H9 (cell line): ENCODE measurements at regions not wholly inside any gene's neighbourhood (a gene's known extent, or its start where the extent isn't known, plus 50 kb on each side); places are given as distances from the start of the nearest gene placed in this dataset.

Source experiments
- DNase-seq: peaks from one replicate; pipeline ENCODE4 v3.0.0-alpha.2; 2017
- H2AFZ ChIP-seq: one replicate; pipeline ENCODE4 v1.6.1; 2013; ENCODE audit warnings: mild to moderate bottlenecking, low read length, control low read depth, moderate library complexity
- H2AK5ac ChIP-seq: 2 replicates; pipeline ENCODE4 v1.6.1; 2013; ENCODE audit warnings: low read length, control low read depth, mixed read lengths; ENCODE audit not compliant: insufficient read length
- H2BK120ac ChIP-seq: one replicate; pipeline ENCODE4 v1.6.1; 2013; ENCODE audit warnings: low read depth, mild to moderate bottlenecking, low read length, control low read depth, inconsistent platforms; ENCODE audit not compliant: poor library complexity, severe bottlenecking
- H2BK12ac ChIP-seq: 2 replicates; pipeline ENCODE4 v1.6.1; 2013; ENCODE audit warnings: low read length, control low read depth, mixed read lengths, low read depth; ENCODE audit not compliant: insufficient read length
- H2BK15ac ChIP-seq: 2 replicates; pipeline ENCODE4 v1.6.1; 2013; ENCODE audit warnings: low read depth, low read length, control low read depth
- H2BK20ac ChIP-seq: one replicate; pipeline ENCODE4 v1.6.1; 2013; ENCODE audit warnings: low read depth, mild to moderate bottlenecking, low read length, control low read depth, inconsistent platforms; ENCODE audit not compliant: poor library complexity, severe bottlenecking
- H2BK5ac ChIP-seq: 2 replicates; pipeline ENCODE4 v1.6.1; 2013; ENCODE audit warnings: low read length, control low read depth, mixed read lengths; ENCODE audit not compliant: insufficient read length
- H3K14ac ChIP-seq: 2 replicates; pipeline ENCODE4 v1.6.1; 2013; ENCODE audit warnings: low read length, control low read depth; ENCODE audit not compliant: insufficient read depth
- H3K18ac ChIP-seq: 2 replicates; pipeline ENCODE4 v1.6.1; 2013; ENCODE audit warnings: low read depth, mild to moderate bottlenecking, mixed read lengths, low read length, control low read depth; ENCODE audit not compliant: insufficient read length
- H3K23ac ChIP-seq: 2 replicates; pipeline ENCODE4 v1.6.1; 2013; ENCODE audit warnings: low read length, control low read depth, mixed read lengths, low read depth; ENCODE audit not compliant: insufficient read length
- H3K23me2 ChIP-seq: 2 replicates; pipeline ENCODE4 v1.6.1; 2013; ENCODE audit warnings: low read depth, mild to moderate bottlenecking, mixed read lengths, low read length, control low read depth; ENCODE audit not compliant: insufficient read length, poor library complexity, severe bottlenecking
- H3K27ac ChIP-seq: 2 replicates; pipeline ENCODE4 v1.5.1; 2013; ENCODE audit warnings: low read length, control low read depth, mixed read lengths, low read depth; ENCODE audit not compliant: insufficient read length
- H3K27me3 ChIP-seq: 2 replicates; pipeline ENCODE4 v1.6.1; 2013; ENCODE audit warnings: low read length, control low read depth, inconsistent platforms; ENCODE audit not compliant: insufficient read depth
- H3K4ac ChIP-seq: 2 replicates; pipeline ENCODE4 v1.6.1; 2013; ENCODE audit warnings: low read depth, mild to moderate bottlenecking, control low read depth, inconsistent platforms, low read length, moderate library complexity
- H3K4me1 ChIP-seq: 2 replicates; pipeline ENCODE4 v1.6.1; 2013; ENCODE audit warnings: low read length, control low read depth, inconsistent platforms; ENCODE audit not compliant: insufficient read depth
- H3K4me2 ChIP-seq: 2 replicates; pipeline ENCODE4 v1.6.1; 2013; ENCODE audit warnings: low read length, control low read depth, mixed read lengths; ENCODE audit not compliant: insufficient read length, insufficient read depth
- H3K56ac ChIP-seq: 2 replicates; pipeline ENCODE4 v1.6.1; 2013; ENCODE audit warnings: low read depth, mild to moderate bottlenecking, mixed read lengths, low read length, control low read depth; ENCODE audit not compliant: insufficient read length
- H3K79me1 ChIP-seq: 2 replicates; pipeline ENCODE4 v1.6.1; 2013; ENCODE audit warnings: low read depth, mild to moderate bottlenecking, moderate library complexity, low read length, control low read depth, inconsistent platforms; ENCODE audit not compliant: insufficient read depth, poor library complexity, severe bottlenecking
- H3K79me2 ChIP-seq: 2 replicates; pipeline ENCODE4 v1.6.1; 2013; ENCODE audit warnings: low read length, control low read depth, inconsistent platforms; ENCODE audit not compliant: insufficient read depth
- H3K9ac ChIP-seq: 2 replicates; pipeline ENCODE4 v1.6.1; 2013; ENCODE audit warnings: low read length, control low read depth, mixed read lengths; ENCODE audit not compliant: insufficient read length; ENCODE audit errors: extremely low read depth
- H3K9me3 ChIP-seq: one replicate; pipeline ENCODE4 v1.6.1; 2013; ENCODE audit warnings: low read depth, low read length, inconsistent platforms; ENCODE audit not compliant: control insufficient read depth
- H3T11ph ChIP-seq: one replicate; pipeline ENCODE4 v1.6.1; 2013; ENCODE audit warnings: mild to moderate bottlenecking, low read length, control low read depth, inconsistent platforms
- H4K20me1 ChIP-seq: one replicate; pipeline ENCODE4 v1.6.1; 2013; ENCODE audit not compliant: control insufficient read depth, insufficient read length, insufficient read depth
- H4K5ac ChIP-seq: 2 replicates; pipeline ENCODE4 v1.6.1; 2013; ENCODE audit warnings: low read depth, mild to moderate bottlenecking, mixed read lengths, low read length, control low read depth; ENCODE audit not compliant: insufficient read length
- H4K8ac ChIP-seq: replicated peaks from 2 replicates; pipeline ENCODE4 v1.6.1; 2013; ENCODE audit warnings: low read length, control low read depth, mixed read lengths, low read depth; ENCODE audit not compliant: insufficient read length
- H4K91ac ChIP-seq: 2 replicates; pipeline ENCODE4 v1.6.1; 2013; ENCODE audit warnings: low read depth, mild to moderate bottlenecking, moderate library complexity, mixed read lengths, low read length, control low read depth; ENCODE audit not compliant: insufficient read length
- H3K27ac Mint-ChIP-seq, 3 experiments: 2 replicates in 2 of 3; 3 replicates in 1 of 3; pipeline ENCODE4 v1.8.0; 2020 to 2021; ENCODE audit warnings: mixed read lengths in 3 of 3, mild to moderate bottlenecking in 1 of 3, moderate library complexity in 1 of 3
- H3K27me3 Mint-ChIP-seq: 2 replicates; pipeline ENCODE4 v1.8.0; 2021; ENCODE audit warnings: low read depth, mild to moderate bottlenecking, moderate library complexity, mixed read lengths
- H3K36me3 Mint-ChIP-seq, 3 experiments: 2 replicates in 2 of 3; 3 replicates in 1 of 3; pipeline ENCODE4 v1.8.0; 2020 to 2021; ENCODE audit warnings: low read depth in 3 of 3, mixed read lengths in 3 of 3; ENCODE audit not compliant: insufficient read depth in 1 of 3
- H3K4me1 Mint-ChIP-seq, 2 experiments: 2 replicates each; pipeline ENCODE4 v1.8.0; 2020; ENCODE audit warnings: mixed read lengths in 2 of 2
- H3K4me3 Mint-ChIP-seq, 2 experiments: 2 replicates in 1 of 2; 3 replicates in 1 of 2; pipeline ENCODE4 v1.8.0; 2020 to 2021; ENCODE audit warnings: mild to moderate bottlenecking in 2 of 2, mixed read lengths in 2 of 2, moderate library complexity in 1 of 2
- H3K9me3 Mint-ChIP-seq, 2 experiments: 2 replicates in 1 of 2; 3 replicates in 1 of 2; pipeline ENCODE4 v1.8.0; 2020; ENCODE audit warnings: mild to moderate bottlenecking in 2 of 2, mixed read lengths in 2 of 2, moderate library complexity in 1 of 2
- TF ChIP-seq, protein P1 (sequence below): fragments of 200-600 bp; sonication (generic); conservative IDR thresholded peaks from 3 replicates; pipeline ENCODE4 v1.8.0; 2021; ENCODE audit warnings: antibody characterized with exemption, mild to moderate bottlenecking

DNA sequence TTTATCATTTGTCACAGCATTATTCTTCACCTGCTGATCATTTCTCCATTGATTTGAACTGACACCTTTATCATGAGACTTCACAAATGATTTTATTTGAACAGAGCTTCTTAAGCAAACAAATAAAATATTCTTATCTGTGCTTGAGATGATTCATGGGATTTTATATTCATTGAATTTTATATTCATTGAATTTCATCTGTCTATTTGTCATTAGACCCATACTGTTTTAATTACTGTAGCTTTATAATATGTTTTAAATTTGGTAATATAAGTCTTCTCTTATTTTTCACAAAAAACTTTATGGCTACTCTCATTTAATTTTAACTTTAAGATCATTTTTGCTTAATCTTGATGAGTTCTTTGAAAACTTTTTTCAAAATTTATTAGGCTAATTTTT lies 777.4 kb upstream of the TBX3 start:
- Histone ChIP-seq H3K23me2 (no peaks in the 10 kb centered on the region), H3K4ac (no peak overlapping the region), H3K56ac (no peak overlapping the region), H3K9ac (no peak overlapping the region), H2BK5ac (no peak overlapping the region), H4K20me1 (no peaks in the 10 kb centered on the region), H3K79me2 (no peaks in the 10 kb centered on the region), H2BK120ac (no peak overlapping the region), H4K8ac (no peak overlapping the region), H4K91ac (no peak overlapping the region), H3K9me3 (no peaks in the 10 kb centered on the region), H2BK15ac (no peak overlapping the region), H2AFZ (no peak overlapping the region), H3K4me2 (no peak overlapping the region), H3T11ph (no peak overlapping the region), H4K5ac (no peak overlapping the region), H3K27ac (no peak overlapping the region), H3K14ac (no peak overlapping the region), H3K4me1 (no peaks in the 10 kb centered on the region; the same call in 1 of the 2 replicates), H2BK20ac (no peak overlapping the region), H2AK5ac (no peak overlapping the region), H3K18ac (no peak overlapping the region), H3K27me3 (no peaks in the 10 kb centered on the region), H3K23ac (no peak overlapping the region), H2BK12ac (no peak overlapping the region), H3K79me1 (no peaks in the 10 kb centered on the region)
- Mint-ChIP-seq H3K9me3 (peaks cover 2% of the 10 kb centered on the region in 2 experiments; a peak in 3 of 5 replicates), H3K27me3 (no peaks in the 10 kb centered on the region; the same call in 1 of the 2 replicates), H3K36me3 (peaks cover 0 to 4% (median 0%) of the 10 kb centered on the region in 3 experiments; a peak in 1 of 7 replicates), H3K4me1 (peaks cover 15 to 16% of the 10 kb centered on the region in 2 experiments), H3K27ac (no peak overlapping the region), H3K4me3 (no peak overlapping the region)
- no peak for DNase-seq
- TF ChIP-seq, protein P1, sequence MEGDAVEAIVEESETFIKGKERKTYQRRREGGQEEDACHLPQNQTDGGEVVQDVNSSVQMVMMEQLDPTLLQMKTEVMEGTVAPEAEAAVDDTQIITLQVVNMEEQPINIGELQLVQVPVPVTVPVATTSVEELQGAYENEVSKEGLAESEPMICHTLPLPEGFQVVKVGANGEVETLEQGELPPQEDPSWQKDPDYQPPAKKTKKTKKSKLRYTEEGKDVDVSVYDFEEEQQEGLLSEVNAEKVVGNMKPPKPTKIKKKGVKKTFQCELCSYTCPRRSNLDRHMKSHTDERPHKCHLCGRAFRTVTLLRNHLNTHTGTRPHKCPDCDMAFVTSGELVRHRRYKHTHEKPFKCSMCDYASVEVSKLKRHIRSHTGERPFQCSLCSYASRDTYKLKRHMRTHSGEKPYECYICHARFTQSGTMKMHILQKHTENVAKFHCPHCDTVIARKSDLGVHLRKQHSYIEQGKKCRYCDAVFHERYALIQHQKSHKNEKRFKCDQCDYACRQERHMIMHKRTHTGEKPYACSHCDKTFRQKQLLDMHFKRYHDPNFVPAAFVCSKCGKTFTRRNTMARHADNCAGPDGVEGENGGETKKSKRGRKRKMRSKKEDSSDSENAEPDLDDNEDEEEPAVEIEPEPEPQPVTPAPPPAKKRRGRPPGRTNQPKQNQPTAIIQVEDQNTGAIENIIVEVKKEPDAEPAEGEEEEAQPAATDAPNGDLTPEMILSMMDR: no peak
